Heart left ventricle (tissue), 16 donors: ENCODE measurements at regions not wholly inside any gene's neighbourhood (a gene's known extent, or its start where the extent isn't known, plus 50 kb on each side); places are given as distances from the start of the nearest gene placed in this dataset.

Experiments
- ATAC-seq, 4 donors: fragments of 200-7000 bp; cut with Tn5 transposase; one replicate each; pipeline ENCODE4 v1.9.1; 2020 to 2022; ENCODE audit warnings: moderate library complexity in 4 of 4, mild to moderate bottlenecking in 3 of 4, moderate number of reproducible peaks in 1 of 4
- DNase-seq, 5 donors: peaks; one replicate each; pipeline ENCODE4 v3.0.0-alpha.2; 2020
- H3K27ac ChIP-seq, 12 donors: fragments of 200-600 bp; sonication (generic) in 4 of 12; one replicate each; pipeline versions ENCODE4 v1.5.0 to v1.8.0; 2016 to 2022; ENCODE audit warnings: mild to moderate bottlenecking in 2 of 12
- H3K27me3 ChIP-seq, 9 donors: fragments of 200-600 bp; sonication (generic) in 2 of 9; one replicate each; pipeline versions ENCODE4 v1.5.1 to v1.8.0; 2016 to 2022; ENCODE audit warnings: mild to moderate bottlenecking in 3 of 9
- H3K36me3 ChIP-seq, 9 donors: fragments of 200-600 bp; sonication (generic) in 2 of 9; one replicate each; pipeline versions ENCODE4 v1.5.0 to v1.8.0; 2018 to 2022; ENCODE audit warnings: mild to moderate bottlenecking in 2 of 9
- H3K4me1 ChIP-seq, 12 donors: fragments of 200-600 bp; sonication (generic) in 4 of 12; one replicate each; pipeline versions ENCODE4 v1.5.0 to v1.8.0; 2016 to 2022; ENCODE audit warnings: mild to moderate bottlenecking in 3 of 12
- H3K4me3 ChIP-seq, 12 donors: fragments of 200-600 bp; sonication (generic) in 4 of 12; one replicate each; pipeline versions ENCODE4 v1.5.0 to v1.8.0; 2017 to 2022; ENCODE audit warnings: mild to moderate bottlenecking in 9 of 12, moderate library complexity in 4 of 12
- H3K9me3 ChIP-seq, 12 donors: fragments of 200-600 bp; sonication (generic) in 4 of 12; one replicate each; pipeline versions ENCODE4 v1.5.0 to v1.8.0; 2016 to 2022; ENCODE audit warnings: mild to moderate bottlenecking in 1 of 12
- CTCF ChIP-seq, 12 donors: fragments of 200-600 bp; sonication (generic) in 4 of 12; IDR thresholded peaks; one replicate each; pipeline versions ENCODE4 v1.5.0 to v1.8.0; 2018 to 2022; ENCODE audit warnings: antibody characterized with exemption in 12 of 12, mild to moderate bottlenecking in 5 of 12
- POLR2A ChIP-seq, 2 donors: fragments of 450-650 bp; IDR thresholded peaks; one replicate each; pipeline ENCODE4 v1.6.1; 2017; ENCODE audit warnings: antibody characterized with exemption in 2 of 2, mild to moderate bottlenecking in 2 of 2, moderate library complexity in 2 of 2
- WGBS, 4 donors: extraction: QIAGEN DNeasy Blood & Tissue Kit in 2 of 4; methylation state at CpG; one replicate each; pipeline versions ENCODE4 v1.1.5 to v1.1.7; 2013 to 2018; 5-methylcytosine and 5-hydroxymethylcytosine counted together
- intact Hi-C, 10 donors: fragments of 100-400 bp; cut with DNase I; formaldehyde crosslinking; loops; one replicate each; pipeline versions ENCODE4 v1.11.1 to v1.14.2; 2022
- donor health status: ischemic (EF 13 %, LVEDD 7.1; RV severe dilation, severe dysfunction).
- donor health status: healthy with polysubstance abuse.
- donor health status: DM: no; HTN: yes; CAD: no.
- donor health status: DM: no; HTN: no; CAD: no.
- donor health status: ischemic (EF 25% LVEDD 6.9; RV normal size, moderate dysfunction).
- donor health status: ischemic (EF 25% LVEDD 5.7; RV mildly dilated, moderate dysfunction).
- donor health status: healthy.
- donor health status: DM: yes; HTN: yes; CAD: no.
- donor health status: ischemic (EF 35%, LVEDD 5.7; RV mildly dilated, moderate dysfunction).
- donor health status: nonischemic (EF 11% LVEDD 7.7; RV severe dilation, severe dysfunction).
- donor health status: DM: yes; HTN: yes; CAD: no.
- donor health status: PGD.
- donor health status: ischemic (EF 29% LVEDD 5.4; RV normal size, mild dysfunction).
- donor health status: nonischemic (EF 23%, LVEDD 6.1; RV moderate dilation, normal function).

GRCh38 chr4:149161247-149161646 lies 654.4 kb downstream of the IQCM start:
- no peaks in the 10 kb centered on the region for H3K27me3 ChIP-seq
- no peaks in the 10 kb centered on the region for H3K9me3 ChIP-seq
- intact Hi-C loops: no loop called here
- no peaks in the 10 kb centered on the region for H3K36me3 ChIP-seq
- DNase-seq (peak in 2 of 5 donors; percentile 15 to 25), ATAC-seq (peak; percentile 55 to 74 (median 60))
- H3K4me3 ChIP-seq: no peak overlapping the region
- H3K27ac ChIP-seq: peak overlapping the region in 1 of 12 donors; percentile 18
- TF ChIP-seq POLR2A (IDR thresholded peaks at IDR 0.05) (no peak), CTCF (IDR thresholded peaks at IDR 0.05) (no peak)
- peaks cover 0 to 13% (median 0%) of the 10 kb centered on the region in 12 donors for H3K4me1 ChIP-seq

- DNase-seq (no peak), ATAC-seq (no peak)
- H3K4me3 ChIP-seq: no peak overlapping the region
- intact Hi-C loops: no loop called here
- H3K27me3 ChIP-seq: no peaks in the 10 kb centered on the region
- H3K4me1 ChIP-seq: peaks cover 0 to 13% (median 0%) of the 10 kb centered on the region in 12 donors
- no peak overlapping the region for H3K27ac ChIP-seq
- TF ChIP-seq CTCF (IDR thresholded peaks at IDR 0.05): no peak
- no peak for TF ChIP-seq POLR2A (IDR thresholded peaks at IDR 0.05)
- H3K9me3 ChIP-seq: no peaks in the 10 kb centered on the region
- WGBS, 4 donors: 67 to 88% (median 87%) methylated on average over 2 of the region's 2 CpGs
- H3K36me3 ChIP-seq: no peaks in the 10 kb centered on the region
Observed at GRCh38 chr4:149160370-149160769, 655.3 kb downstream of the IQCM start.

- H3K9me3 ChIP-seq: no peaks in the 10 kb centered on the region
- H3K4me3 ChIP-seq: no peak overlapping the region
- intact Hi-C loops: no loop called here
- no peaks in the 10 kb centered on the region for H3K27me3 ChIP-seq
- WGBS, 4 donors: 67 to 75% (median 74%) methylated on average over 3 of the region's 3 CpGs
- TF ChIP-seq CTCF (IDR thresholded peaks at IDR 0.05): no peak
- TF ChIP-seq POLR2A (IDR thresholded peaks at IDR 0.05): no peak
- peaks cover 0 to 13% (median 0%) of the 10 kb centered on the region in 12 donors for H3K4me1 ChIP-seq
- DNase-seq (no peak), ATAC-seq (no peak)
- H3K36me3 ChIP-seq: no peaks in the 10 kb centered on the region
- H3K27ac ChIP-seq: no peak overlapping the region
Observed at GRCh38 chr4:149158817-149159216, 656.8 kb downstream of the IQCM start.

- TF ChIP-seq POLR2A (IDR thresholded peaks at IDR 0.05) (no peak), CTCF (IDR thresholded peaks at IDR 0.05) (no peak)
Observed at GRCh38 chr4:149145803-149146202, 669.8 kb downstream of the IQCM start.

More at GRCh38 chr4:149145803-149146202, 669.8 kb downstream of the IQCM start:
- DNase-seq (no peak), ATAC-seq (no peak)
- no peaks in the 10 kb centered on the region for H3K36me3 ChIP-seq
- intact Hi-C loops: no loop called here
- H3K4me1 ChIP-seq: no peaks in the 10 kb centered on the region
- no peak overlapping the region for H3K4me3 ChIP-seq
- 86 to 92% (median 90%) methylated on average over 2 of the region's 2 CpGs for WGBS, 4 donors
- H3K9me3 ChIP-seq: no peaks in the 10 kb centered on the region
- H3K27ac ChIP-seq: no peak overlapping the region
- no peaks in the 10 kb centered on the region for H3K27me3 ChIP-seq
